ENCODE measurements at regions not wholly inside any gene's neighbourhood (a gene's known extent, or its start where the extent isn't known, plus 50 kb on each side); places are given as distances from the start of the nearest gene placed in this dataset.

- DNase-seq (ENCODE audit: low spot score), result no peak
- in situ Hi-C loops (cut with MboI; ENCODE audit: low pct_unique_long_range_greater_than_20kb, low sequenced_read_pairs, unreplicated experiment), result no loop called here
- no peak for TF ChIP-seq CTCF (IDR thresholded peaks at IDR 0.05; ENCODE audit: extremely low read depth, insufficient read depth, missing control alignments)
These were observed 452.9 kb downstream of the CSNK1G3 start for GRCh38 chr5:123964884-123965283.

- no peak for DNase-seq (ENCODE audit: low spot score)
- TF ChIP-seq CTCF (IDR thresholded peaks at IDR 0.05; ENCODE audit: extremely low read depth, insufficient read depth, missing control alignments), result no peak
- in situ Hi-C loops (cut with MboI; ENCODE audit: low pct_unique_long_range_greater_than_20kb, low sequenced_read_pairs, unreplicated experiment), result no loop called here
These were observed 448.5 kb downstream of the CSNK1G3 start for GRCh38 chr5:123960526-123960925.

- no peak for DNase-seq (ENCODE audit: low spot score)
- in situ Hi-C loops (cut with MboI; ENCODE audit: low pct_unique_long_range_greater_than_20kb, low sequenced_read_pairs, unreplicated experiment), result no loop called here
- TF ChIP-seq CTCF (IDR thresholded peaks at IDR 0.05; ENCODE audit: extremely low read depth, insufficient read depth, missing control alignments), result no peak
These were observed 439.6 kb downstream of the CSNK1G3 start for GRCh38 chr5:123951582-123951977.

GRCh38 chr5:123950701-123951581 is 439.0 kb downstream of the CSNK1G3 start:
- in situ Hi-C loops (cut with MboI; ENCODE audit: low pct_unique_long_range_greater_than_20kb, low sequenced_read_pairs, unreplicated experiment), result no loop called here
- TF ChIP-seq CTCF (IDR thresholded peaks at IDR 0.05; ENCODE audit: extremely low read depth, insufficient read depth, missing control alignments), result no peak
- DNase-seq (ENCODE audit: low spot score), result no peak

- DNase-seq (ENCODE audit: low spot score), result no peak
- no peak for TF ChIP-seq CTCF (IDR thresholded peaks at IDR 0.05; ENCODE audit: extremely low read depth, insufficient read depth, missing control alignments)
- in situ Hi-C loops (cut with MboI; ENCODE audit: low pct_unique_long_range_greater_than_20kb, low sequenced_read_pairs, unreplicated experiment), result no loop called here
These were observed 437.9 kb downstream of the CSNK1G3 start for GRCh38 chr5:123949807-123950340.

- no peak for TF ChIP-seq CTCF (IDR thresholded peaks at IDR 0.05; ENCODE audit: extremely low read depth, insufficient read depth, missing control alignments)
- in situ Hi-C loops (cut with MboI; ENCODE audit: low pct_unique_long_range_greater_than_20kb, low sequenced_read_pairs, unreplicated experiment), result no loop called here
- no peak for DNase-seq (ENCODE audit: low spot score)
These were observed 437.2 kb downstream of the CSNK1G3 start for GRCh38 chr5:123949043-123949804.
